ENCODE measurements at regions not wholly inside any gene's neighbourhood (a gene's known extent, or its start where the extent isn't known, plus 50 kb on each side); places are given as distances from the start of the nearest gene placed in this dataset.

- TF ChIP-seq CHD7 (IDR thresholded peaks at IDR 0.05; ENCODE audit: insufficient replicate concordance, low read length) (no peak), CBX8 (IDR thresholded peaks at IDR 0.05; ENCODE audit: borderline replicate concordance, low read depth, low read length) (no peak), CREB1 (IDR thresholded peaks at IDR 0.05) (no peak), POLR2AphosphoS5 (IDR thresholded peaks at IDR 0.05; ENCODE audit: low read depth, low read length) (no peak), TBP (IDR thresholded peaks at IDR 0.05; ENCODE audit: low read depth, low read length) (no peak), BACH1 (IDR thresholded peaks at IDR 0.05; ENCODE audit: low read length) (no peak)
Measured at GRCh38 chr9:96121136-96121535, 180.8 kb downstream of the HSD17B3 start (continued).
